Right ventricle myocardium superior (tissue), 1 donor: ENCODE measurements at regions not wholly inside any gene's neighbourhood (a gene's known extent, or its start where the extent isn't known, plus 50 kb on each side); places are given as distances from the start of the nearest gene placed in this dataset.

Experiments used
- ATAC-seq: fragments of 200-7000 bp; cut with Tn5 transposase; one replicate; pipeline ENCODE4 v1.9.1; 2020; ENCODE audit warnings: mild to moderate bottlenecking; ENCODE audit not compliant: poor library complexity
- DNase-seq: peaks from one replicate; pipeline ENCODE4 v3.0.0-alpha.2; 2020
- intact Hi-C: fragments of 100-400 bp; cut with DNase I; formaldehyde crosslinking; loops from one replicate; pipeline ENCODE4 v1.11.2; 2022
- donor health status: DM: no; HTN: yes; CAD: no; lungs with severe emphysema.

GRCh38 chrX:33784548-33784947, 347.6 kb downstream of the FAM47A start:
- no peak for ATAC-seq
- DNase-seq: no peak
- intact Hi-C loops: no loop called here

GRCh38 chrX:33741807-33742206, 390.3 kb downstream of the FAM47A start:
- ATAC-seq: no peak
- DNase-seq: no peak
- intact Hi-C loops: no loop called here

DNA sequence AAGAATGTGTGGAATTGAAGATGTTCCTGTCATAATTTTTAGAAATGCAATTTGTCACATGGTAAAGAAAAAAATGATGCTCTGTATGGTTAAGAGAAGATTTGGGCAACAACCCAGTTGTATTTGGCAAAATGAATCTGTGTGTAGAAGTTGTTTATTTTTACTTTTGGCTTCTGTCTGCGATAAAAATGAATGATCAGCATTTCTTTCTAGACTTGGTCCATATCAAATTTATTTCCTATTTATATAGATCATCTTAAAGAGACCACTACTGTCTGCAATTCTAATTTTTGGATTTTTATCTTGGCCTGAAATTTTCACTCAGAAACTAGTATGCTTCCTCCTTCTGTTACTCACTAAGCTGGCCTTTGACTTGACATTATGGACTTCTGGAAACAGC, 396.9 kb downstream of the FAM47A start:
- no peak for ATAC-seq
- intact Hi-C loops: no loop called here
- no peak for DNase-seq

GRCh38 chrX:33726281-33727160, 405.6 kb downstream of the FAM47A start:
- DNase-seq: peak; percentile 34
- no peak for ATAC-seq
- intact Hi-C loops: no loop called here

DNA sequence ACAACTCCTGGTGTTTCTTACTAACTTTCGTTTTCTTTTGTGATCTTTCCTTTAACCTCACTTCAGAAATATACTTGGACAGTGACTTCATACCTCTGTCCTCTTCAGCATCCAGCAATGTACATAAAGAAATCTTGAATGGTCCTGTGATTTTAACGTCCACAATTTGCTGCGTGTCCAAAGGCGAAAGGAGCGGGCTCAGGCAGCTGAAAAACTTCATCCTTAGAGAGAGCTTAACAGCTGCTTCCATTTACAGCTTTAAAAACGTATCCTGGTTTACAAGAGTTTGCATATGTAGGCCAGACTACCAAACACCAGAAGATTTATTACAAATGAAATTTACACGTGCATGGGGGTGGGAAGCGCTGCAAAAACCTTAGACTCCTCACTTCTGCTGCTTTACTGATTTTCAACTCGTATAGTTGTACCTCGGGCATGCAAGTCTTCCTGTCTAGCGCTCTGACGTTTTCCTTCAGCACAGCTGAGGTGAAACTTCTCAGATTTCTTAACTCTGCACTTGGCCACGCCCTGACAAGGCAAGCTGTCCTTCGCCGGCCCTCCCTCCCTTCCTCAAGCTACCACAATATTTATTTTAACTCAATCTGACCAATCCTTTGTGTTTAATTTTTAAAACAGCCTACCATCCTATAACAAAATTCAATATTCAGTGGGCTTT, 406.4 kb downstream of the FAM47A start:
- DNase-seq (peak; percentile 36), ATAC-seq (peak; percentile 56)
- intact Hi-C loops: no loop called here

DNA sequence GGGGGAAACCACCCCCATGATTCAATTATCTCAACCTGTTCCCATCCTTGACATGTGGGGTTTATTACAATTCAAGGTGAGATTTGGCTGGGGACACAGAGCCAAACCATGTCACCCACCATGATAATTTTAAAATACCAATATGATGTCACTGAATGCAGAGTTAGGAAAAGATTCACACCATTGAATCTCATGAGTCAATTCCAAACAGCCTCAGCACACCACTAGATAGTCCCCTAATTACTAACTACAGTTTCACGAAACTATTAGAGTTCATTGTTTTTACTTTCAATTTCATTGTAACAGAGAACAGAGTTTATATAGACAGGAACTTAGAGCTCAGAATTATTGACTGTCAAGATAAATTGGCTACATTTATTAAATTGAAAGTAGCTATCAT, 410.2 kb downstream of the FAM47A start:
- intact Hi-C loops: no loop called here
- no peak for DNase-seq
- ATAC-seq: no peak

DNA sequence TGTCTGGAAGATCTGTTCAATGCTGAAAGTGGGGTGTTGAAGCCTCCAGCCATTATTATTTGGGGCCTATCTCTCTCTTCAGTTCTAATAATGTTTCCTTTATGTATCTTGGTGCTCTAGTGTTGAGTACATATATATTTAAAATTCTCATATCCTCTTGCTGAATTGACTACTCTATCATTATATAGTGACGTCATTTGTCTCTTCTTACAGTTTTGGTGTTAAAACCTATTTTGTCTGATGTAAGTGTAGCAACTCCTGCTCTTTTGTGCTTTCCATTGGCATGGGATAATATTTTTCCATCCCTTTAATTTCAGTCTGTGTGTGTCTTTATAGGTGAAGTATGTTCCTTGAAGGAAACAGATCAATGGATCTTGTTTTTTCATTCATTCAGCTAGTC, 446.0 kb downstream of the FAM47A start:
- no peak for ATAC-seq

More for the DNA sequence above, 446.0 kb downstream of the FAM47A start:
- intact Hi-C loops: no loop called here
- no peak for DNase-seq
